Fibroblast of lung (primary cell): ENCODE measurements at regions not wholly inside any gene's neighbourhood (a gene's known extent, or its start where the extent isn't known, plus 50 kb on each side); places are given as distances from the start of the nearest gene placed in this dataset.

Source experiments
- DNase-seq, 2 donors: peaks; one replicate each; pipeline versions ENCODE4 v3.0.0 to v3.0.0-alpha.2; 2010; ENCODE audit warnings: low read depth in 2 of 2
- H2AFZ ChIP-seq: 2 replicates; pipeline ENCODE4 v1.5.1; 2012; ENCODE audit warnings: low read length, control low read depth, inconsistent platforms
- H3K27ac ChIP-seq: 2 replicates; pipeline ENCODE4 v1.5.1; 2011; ENCODE audit warnings: low read length, control low read depth; ENCODE audit not compliant: insufficient read depth
- H3K27me3 ChIP-seq: 2 replicates; pipeline ENCODE4 v1.5.1; 2011; ENCODE audit warnings: mild to moderate bottlenecking, low read length; ENCODE audit not compliant: control insufficient read depth, insufficient read depth
- H3K36me3 ChIP-seq: 2 replicates; pipeline ENCODE4 v1.5.1; 2011; ENCODE audit warnings: low read length; ENCODE audit not compliant: control insufficient read depth, insufficient read depth
- H3K4me1 ChIP-seq: 2 replicates; pipeline ENCODE4 v1.5.1; 2011; ENCODE audit warnings: low read length; ENCODE audit not compliant: control insufficient read depth, insufficient read depth; ENCODE audit errors: extremely low read depth
- H3K4me2 ChIP-seq: 2 replicates; pipeline ENCODE4 v1.5.1; 2011; ENCODE audit warnings: low read length, control low read depth; ENCODE audit not compliant: insufficient read depth; ENCODE audit errors: extremely low read depth
- H3K4me3 ChIP-seq, 4 experiments: fragments of 200-600 bp in 1 of 4; sonication (generic) in 1 of 4; replicated peaks in 1 of 4; 2 replicates each; pipeline ENCODE4 v1.5.1; 2011 to 2016; ENCODE audit warnings: low read length in 4 of 4, low read depth in 3 of 4, mild to moderate bottlenecking in 3 of 4, control low read depth in 2 of 4, inconsistent platforms in 1 of 4, mixed read lengths in 1 of 4; ENCODE audit not compliant: insufficient read depth in 1 of 4; ENCODE audit errors: control extremely low read depth in 1 of 4
- H3K79me2 ChIP-seq: 2 replicates; pipeline ENCODE4 v1.5.1; 2012; ENCODE audit warnings: mild to moderate bottlenecking, low read length, inconsistent platforms; ENCODE audit not compliant: control insufficient read depth, insufficient read depth
- H3K9ac ChIP-seq: 2 replicates; pipeline ENCODE4 v1.5.1; 2011; ENCODE audit warnings: mild to moderate bottlenecking, low read length, control low read depth; ENCODE audit not compliant: insufficient read depth
- H3K9me3 ChIP-seq: 2 replicates; pipeline ENCODE4 v1.5.1; 2012; ENCODE audit warnings: low read depth, low read length; ENCODE audit not compliant: control insufficient read depth, insufficient read depth
- H4K20me1 ChIP-seq: 2 replicates; pipeline ENCODE4 v1.5.1; 2011; ENCODE audit warnings: low read length; ENCODE audit not compliant: control insufficient read depth, insufficient read depth; ENCODE audit errors: extremely low read depth
- EZH2 ChIP-seq: IDR thresholded peaks from 2 replicates; pipeline ENCODE4 v1.5.1; 2012; ENCODE audit warnings: low read length, control low read depth, mild to moderate bottlenecking; ENCODE audit errors: missing control alignments
- TF ChIP-seq, protein P1 (sequence below), 2 donors: IDR thresholded peaks in 1 of 2; conservative IDR thresholded peaks in 1 of 2; 1 replicate in 1 of 2; 2 replicates in 1 of 2; pipeline ENCODE4 v1.5.1; 2011 to 2012; ENCODE audit warnings: low read length in 2 of 2, control low read depth in 1 of 2, inconsistent platforms in 1 of 2, low read depth in 1 of 2, mild to moderate bottlenecking in 1 of 2

DNA sequence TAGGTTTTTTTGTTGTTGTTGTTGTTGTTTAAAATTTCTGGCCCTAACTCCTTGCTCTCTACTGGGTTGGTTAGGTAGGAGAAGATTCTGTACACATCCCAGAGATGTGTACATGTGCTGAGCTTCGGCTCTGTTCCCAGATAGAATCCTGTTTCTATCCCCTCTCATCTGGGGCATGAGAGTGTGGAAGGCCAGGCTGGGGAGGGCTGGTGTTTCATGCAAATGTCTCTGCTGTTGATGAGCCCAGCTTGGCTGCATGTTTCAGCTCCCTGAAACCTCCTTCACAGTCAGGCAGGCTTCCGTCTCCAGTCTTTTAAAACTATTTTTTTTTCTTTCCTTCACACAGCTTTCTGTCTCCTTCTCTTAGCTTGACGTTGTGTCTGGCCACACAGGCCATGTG is 526.9 kb upstream of the KLF4 start:
- Histone ChIP-seq H3K4me1 (no peaks in the 10 kb centered on the region), H3K9me3 (no peaks in the 10 kb centered on the region), H3K4me3 (no peak overlapping the region), H3K79me2 (no peaks in the 10 kb centered on the region), H3K36me3 (no peaks in the 10 kb centered on the region), H3K27me3 (no peaks in the 10 kb centered on the region), H2AFZ (no peak overlapping the region), H4K20me1 (no peaks in the 10 kb centered on the region), H3K9ac (no peak overlapping the region), H3K27ac (no peak overlapping the region), H3K4me2 (no peak overlapping the region)
- TF ChIP-seq, protein P1, sequence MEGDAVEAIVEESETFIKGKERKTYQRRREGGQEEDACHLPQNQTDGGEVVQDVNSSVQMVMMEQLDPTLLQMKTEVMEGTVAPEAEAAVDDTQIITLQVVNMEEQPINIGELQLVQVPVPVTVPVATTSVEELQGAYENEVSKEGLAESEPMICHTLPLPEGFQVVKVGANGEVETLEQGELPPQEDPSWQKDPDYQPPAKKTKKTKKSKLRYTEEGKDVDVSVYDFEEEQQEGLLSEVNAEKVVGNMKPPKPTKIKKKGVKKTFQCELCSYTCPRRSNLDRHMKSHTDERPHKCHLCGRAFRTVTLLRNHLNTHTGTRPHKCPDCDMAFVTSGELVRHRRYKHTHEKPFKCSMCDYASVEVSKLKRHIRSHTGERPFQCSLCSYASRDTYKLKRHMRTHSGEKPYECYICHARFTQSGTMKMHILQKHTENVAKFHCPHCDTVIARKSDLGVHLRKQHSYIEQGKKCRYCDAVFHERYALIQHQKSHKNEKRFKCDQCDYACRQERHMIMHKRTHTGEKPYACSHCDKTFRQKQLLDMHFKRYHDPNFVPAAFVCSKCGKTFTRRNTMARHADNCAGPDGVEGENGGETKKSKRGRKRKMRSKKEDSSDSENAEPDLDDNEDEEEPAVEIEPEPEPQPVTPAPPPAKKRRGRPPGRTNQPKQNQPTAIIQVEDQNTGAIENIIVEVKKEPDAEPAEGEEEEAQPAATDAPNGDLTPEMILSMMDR (conservative IDR thresholded peaks at IDR 0.05 in 1 of 2, IDR thresholded peaks at IDR 0.05 in 1 of 2; ENCODE audit: low read depth in 1 of 2, low read length in 2 of 2) = no peak
- no peak for TF ChIP-seq EZH2
- DNase-seq = no peak

DNA sequence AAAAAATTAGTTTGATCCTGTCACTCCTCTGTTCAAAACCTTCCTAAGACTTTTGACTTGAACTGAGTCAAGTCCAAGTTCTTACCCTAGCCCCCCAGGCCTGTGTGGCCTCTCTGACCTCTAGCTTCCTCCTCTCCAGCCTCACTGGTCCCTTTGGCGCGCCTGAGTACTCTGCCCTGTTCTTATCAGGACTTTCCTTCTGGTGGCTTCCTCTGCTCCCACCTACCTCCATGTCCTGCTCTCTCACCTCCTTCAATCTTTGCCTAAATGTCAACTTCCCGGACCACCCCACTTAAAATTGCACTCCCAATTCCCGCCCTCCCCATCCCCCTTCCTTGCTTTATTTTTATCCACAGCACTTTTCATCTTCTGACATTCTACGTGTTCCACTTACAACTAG is 526.1 kb upstream of the KLF4 start:
- Histone ChIP-seq H3K79me2 (no peaks in the 10 kb centered on the region), H4K20me1 (no peaks in the 10 kb centered on the region), H3K9ac (no peak overlapping the region), H3K9me3 (no peaks in the 10 kb centered on the region), H3K36me3 (no peaks in the 10 kb centered on the region), H3K4me3 (no peak overlapping the region), H3K27ac (no peak overlapping the region), H2AFZ (no peak overlapping the region), H3K27me3 (no peaks in the 10 kb centered on the region), H3K4me2 (no peak overlapping the region), H3K4me1 (no peaks in the 10 kb centered on the region)
- no peak for TF ChIP-seq EZH2
- TF ChIP-seq, protein P1 (conservative IDR thresholded peaks at IDR 0.05 in 1 of 2, IDR thresholded peaks at IDR 0.05 in 1 of 2; ENCODE audit: low read depth in 1 of 2, low read length in 2 of 2) = no peak
- no peak for DNase-seq

DNA sequence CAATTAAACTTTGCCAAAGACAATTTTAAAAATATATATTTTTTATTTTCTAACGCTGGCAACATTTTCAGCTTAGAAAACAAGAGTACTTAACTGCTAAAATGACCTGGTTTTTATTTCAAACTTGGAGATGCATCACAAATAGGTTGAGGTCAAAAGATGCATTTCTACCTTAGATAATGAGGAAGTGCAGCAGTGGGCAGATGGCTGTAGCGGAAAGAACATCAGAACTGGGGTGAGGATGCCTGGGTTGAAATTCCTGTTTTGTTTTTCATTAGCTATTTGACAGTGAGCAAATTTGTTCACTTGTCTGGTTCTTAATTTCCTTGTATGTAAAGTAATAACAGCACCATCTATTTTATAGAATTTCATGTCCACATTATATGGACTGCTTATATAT is 524.8 kb upstream of the KLF4 start:
- no peaks in the 10 kb centered on the region for H3K27me3 ChIP-seq
- H3K9me3 ChIP-seq = no peaks in the 10 kb centered on the region
- H3K4me2 ChIP-seq = no peak overlapping the region
- H3K4me3 ChIP-seq = no peak overlapping the region
- H3K79me2 ChIP-seq = no peaks in the 10 kb centered on the region
- H4K20me1 ChIP-seq = no peaks in the 10 kb centered on the region
- no peaks in the 10 kb centered on the region for H3K4me1 ChIP-seq
- no peak overlapping the region for H3K9ac ChIP-seq
- H3K27ac ChIP-seq = no peak overlapping the region
- TF ChIP-seq, protein P1 (conservative IDR thresholded peaks at IDR 0.05 in 1 of 2, IDR thresholded peaks at IDR 0.05 in 1 of 2; ENCODE audit: low read depth in 1 of 2, low read length in 2 of 2) = no peak
- TF ChIP-seq EZH2 = no peak
- H2AFZ ChIP-seq = no peak overlapping the region
- no peak for DNase-seq
- H3K36me3 ChIP-seq = no peaks in the 10 kb centered on the region
